ENCODE measurements at regions not wholly inside any gene's neighbourhood (a gene's known extent, or its start where the extent isn't known, plus 50 kb on each side); places are given as distances from the start of the nearest gene placed in this dataset.

GRCh38 chr11:129704831-129705230 lies 110.8 kb upstream of the TMEM45B start:
- no peak for ATAC-seq
- no peak for TF ChIP-seq ZNF8 (CRISPR knock-in tag; IDR thresholded peaks at IDR 0.05)
- no peak for TF ChIP-seq ISL1 (CRISPR knock-in tag; IDR thresholded peaks at IDR 0.05)
- no peak for TF ChIP-seq CSDC2 (CRISPR knock-in tag; IDR thresholded peaks at IDR 0.05)
- no peak for TF ChIP-seq BACH2 (CRISPR knock-in tag; IDR thresholded peaks at IDR 0.05; ENCODE audit: borderline replicate concordance)
- no peak for TF ChIP-seq ESRRG (CRISPR knock-in tag; IDR thresholded peaks at IDR 0.05)
- TF ChIP-seq ARNTL (CRISPR knock-in tag; IDR thresholded peaks at IDR 0.05; ENCODE audit: borderline replicate concordance, low read depth), result no peak
- TF ChIP-seq TOX (CRISPR knock-in tag; IDR thresholded peaks at IDR 0.05; ENCODE audit: borderline replicate concordance), result no peak
- no peak for TF ChIP-seq CREB5 (CRISPR knock-in tag; IDR thresholded peaks at IDR 0.05; ENCODE audit: low read depth)
- no peak for TF ChIP-seq GLIS3 (CRISPR knock-in tag; IDR thresholded peaks at IDR 0.05)
- no peak for TF ChIP-seq RARB (CRISPR knock-in tag; IDR thresholded peaks at IDR 0.05)
- TF ChIP-seq ZFP3 (CRISPR knock-in tag; IDR thresholded peaks at IDR 0.05), result no peak
- TF ChIP-seq, protein P1, sequence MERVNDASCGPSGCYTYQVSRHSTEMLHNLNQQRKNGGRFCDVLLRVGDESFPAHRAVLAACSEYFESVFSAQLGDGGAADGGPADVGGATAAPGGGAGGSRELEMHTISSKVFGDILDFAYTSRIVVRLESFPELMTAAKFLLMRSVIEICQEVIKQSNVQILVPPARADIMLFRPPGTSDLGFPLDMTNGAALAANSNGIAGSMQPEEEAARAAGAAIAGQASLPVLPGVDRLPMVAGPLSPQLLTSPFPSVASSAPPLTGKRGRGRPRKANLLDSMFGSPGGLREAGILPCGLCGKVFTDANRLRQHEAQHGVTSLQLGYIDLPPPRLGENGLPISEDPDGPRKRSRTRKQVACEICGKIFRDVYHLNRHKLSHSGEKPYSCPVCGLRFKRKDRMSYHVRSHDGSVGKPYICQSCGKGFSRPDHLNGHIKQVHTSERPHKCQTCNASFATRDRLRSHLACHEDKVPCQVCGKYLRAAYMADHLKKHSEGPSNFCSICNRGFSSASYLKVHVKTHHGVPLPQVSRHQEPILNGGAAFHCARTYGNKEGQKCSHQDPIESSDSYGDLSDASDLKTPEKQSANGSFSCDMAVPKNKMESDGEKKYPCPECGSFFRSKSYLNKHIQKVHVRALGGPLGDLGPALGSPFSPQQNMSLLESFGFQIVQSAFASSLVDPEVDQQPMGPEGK (CRISPR knock-in tag; IDR thresholded peaks at IDR 0.05; ENCODE audit: borderline replicate concordance), result no peak
- TF ChIP-seq ZNF70 (CRISPR knock-in tag; IDR thresholded peaks at IDR 0.05), result no peak
- no peak for TF ChIP-seq CSRNP3 (CRISPR knock-in tag; IDR thresholded peaks at IDR 0.05)
- TF ChIP-seq, protein P2, sequence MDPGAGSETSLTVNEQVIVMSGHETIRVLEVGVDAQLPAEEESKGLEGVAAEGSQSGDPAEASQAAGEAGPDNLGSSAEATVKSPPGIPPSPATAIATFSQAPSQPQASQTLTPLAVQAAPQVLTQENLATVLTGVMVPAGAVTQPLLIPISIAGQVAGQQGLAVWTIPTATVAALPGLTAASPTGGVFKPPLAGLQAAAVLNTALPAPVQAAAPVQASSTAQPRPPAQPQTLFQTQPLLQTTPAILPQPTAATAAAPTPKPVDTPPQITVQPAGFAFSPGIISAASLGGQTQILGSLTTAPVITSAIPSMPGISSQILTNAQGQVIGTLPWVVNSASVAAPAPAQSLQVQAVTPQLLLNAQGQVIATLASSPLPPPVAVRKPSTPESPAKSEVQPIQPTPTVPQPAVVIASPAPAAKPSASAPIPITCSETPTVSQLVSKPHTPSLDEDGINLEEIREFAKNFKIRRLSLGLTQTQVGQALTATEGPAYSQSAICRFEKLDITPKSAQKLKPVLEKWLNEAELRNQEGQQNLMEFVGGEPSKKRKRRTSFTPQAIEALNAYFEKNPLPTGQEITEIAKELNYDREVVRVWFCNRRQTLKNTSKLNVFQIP (CRISPR knock-in tag; IDR thresholded peaks at IDR 0.05; ENCODE audit: borderline replicate concordance, low read depth), result no peak
- no peak for TF ChIP-seq ZFP30 (CRISPR knock-in tag; IDR thresholded peaks at IDR 0.05)

DNA sequence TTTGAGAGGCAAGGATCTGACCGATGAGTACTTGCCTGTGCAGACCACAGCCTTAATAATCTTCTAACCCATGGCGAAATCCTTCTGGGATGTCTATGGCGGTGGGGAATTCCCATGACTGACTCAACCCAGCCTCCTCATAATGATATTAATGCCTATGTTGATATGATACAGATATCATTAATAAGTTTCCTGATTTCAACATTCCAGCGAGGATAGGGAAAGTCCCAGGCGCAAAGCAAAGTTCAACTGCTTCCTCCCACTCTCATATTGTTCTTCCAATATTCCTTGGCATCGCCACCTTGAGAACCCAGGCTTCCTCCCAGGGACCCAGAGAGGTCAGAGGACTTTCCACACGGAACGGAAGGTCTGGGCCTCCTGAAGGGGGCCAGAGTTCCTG lies 110.3 kb upstream of the TMEM45B start:
- no peak for ATAC-seq
- TF ChIP-seq, protein P1 (CRISPR knock-in tag; IDR thresholded peaks at IDR 0.05; ENCODE audit: borderline replicate concordance), result no peak
- TF ChIP-seq ZC3H10 (CRISPR knock-in tag; IDR thresholded peaks at IDR 0.05) (no peak), SNAI2 (CRISPR knock-in tag; IDR thresholded peaks at IDR 0.05) (no peak), ARNTL (CRISPR knock-in tag; IDR thresholded peaks at IDR 0.05; ENCODE audit: borderline replicate concordance, low read depth) (no peak), TOX (CRISPR knock-in tag; IDR thresholded peaks at IDR 0.05; ENCODE audit: borderline replicate concordance) (no peak), RARB (CRISPR knock-in tag; IDR thresholded peaks at IDR 0.05) (no peak), TCF4 (CRISPR knock-in tag; IDR thresholded peaks at IDR 0.05; ENCODE audit: borderline replicate concordance) (no peak), OSR1 (CRISPR knock-in tag; IDR thresholded peaks at IDR 0.05) (no peak), CSDC2 (CRISPR knock-in tag; IDR thresholded peaks at IDR 0.05) (no peak), CREB5 (CRISPR knock-in tag; IDR thresholded peaks at IDR 0.05; ENCODE audit: low read depth) (no peak), ZNF70 (CRISPR knock-in tag; IDR thresholded peaks at IDR 0.05) (no peak), ESRRG (CRISPR knock-in tag; IDR thresholded peaks at IDR 0.05) (no peak), ZNF565 (CRISPR knock-in tag; conservative IDR thresholded peaks at IDR 0.05; ENCODE audit: low read depth) (no peak), ZFP30 (CRISPR knock-in tag; IDR thresholded peaks at IDR 0.05) (no peak)
- TF ChIP-seq, protein P3, sequence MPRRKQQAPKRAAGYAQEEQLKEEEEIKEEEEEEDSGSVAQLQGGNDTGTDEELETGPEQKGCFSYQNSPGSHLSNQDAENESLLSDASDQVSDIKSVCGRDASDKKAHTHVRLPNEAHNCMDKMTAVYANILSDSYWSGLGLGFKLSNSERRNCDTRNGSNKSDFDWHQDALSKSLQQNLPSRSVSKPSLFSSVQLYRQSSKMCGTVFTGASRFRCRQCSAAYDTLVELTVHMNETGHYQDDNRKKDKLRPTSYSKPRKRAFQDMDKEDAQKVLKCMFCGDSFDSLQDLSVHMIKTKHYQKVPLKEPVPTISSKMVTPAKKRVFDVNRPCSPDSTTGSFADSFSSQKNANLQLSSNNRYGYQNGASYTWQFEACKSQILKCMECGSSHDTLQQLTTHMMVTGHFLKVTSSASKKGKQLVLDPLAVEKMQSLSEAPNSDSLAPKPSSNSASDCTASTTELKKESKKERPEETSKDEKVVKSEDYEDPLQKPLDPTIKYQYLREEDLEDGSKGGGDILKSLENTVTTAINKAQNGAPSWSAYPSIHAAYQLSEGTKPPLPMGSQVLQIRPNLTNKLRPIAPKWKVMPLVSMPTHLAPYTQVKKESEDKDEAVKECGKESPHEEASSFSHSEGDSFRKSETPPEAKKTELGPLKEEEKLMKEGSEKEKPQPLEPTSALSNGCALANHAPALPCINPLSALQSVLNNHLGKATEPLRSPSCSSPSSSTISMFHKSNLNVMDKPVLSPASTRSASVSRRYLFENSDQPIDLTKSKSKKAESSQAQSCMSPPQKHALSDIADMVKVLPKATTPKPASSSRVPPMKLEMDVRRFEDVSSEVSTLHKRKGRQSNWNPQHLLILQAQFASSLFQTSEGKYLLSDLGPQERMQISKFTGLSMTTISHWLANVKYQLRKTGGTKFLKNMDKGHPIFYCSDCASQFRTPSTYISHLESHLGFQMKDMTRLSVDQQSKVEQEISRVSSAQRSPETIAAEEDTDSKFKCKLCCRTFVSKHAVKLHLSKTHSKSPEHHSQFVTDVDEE (CRISPR knock-in tag; IDR thresholded peaks at IDR 0.05), result no peak
